Panc1 (cell line): ENCODE measurements at regions not wholly inside any gene's neighbourhood (a gene's known extent, or its start where the extent isn't known, plus 50 kb on each side); places are given as distances from the start of the nearest gene placed in this dataset.

ENCODE experiments used
- ATAC-seq: fragments of 200-7000 bp; cut with Tn5 transposase; 2 replicates; pipeline ENCODE4 v1.9.1; 2020; ENCODE audit warnings: mild to moderate bottlenecking, moderate library complexity
- BruUV-seq: library from RNA; stranded (reverse); fragments of 400-500 nt; replicated peaks from 2 replicates; lab custom pipeline; 2021; lab: Mats Ljungman, UMichigan
- CTCF ChIA-PET: fragments of 300-600 bp; sonication (Branson Sonifier 250); formaldehyde crosslinking; loops from one replicate; lab custom pipeline; 2022; ENCODE audit warnings: antibody characterized with exemption; lab: Charles Lee
- POLR2A ChIA-PET: fragments of 300-600 bp; sonication (Branson Sonifier 250); formaldehyde crosslinking; loops from one replicate; lab custom pipeline; 2022; ENCODE audit warnings: antibody characterized with exemption; lab: Charles Lee
- DNase-seq: peaks from one replicate; pipeline ENCODE4 v3.0.0-alpha.2; 2010; ENCODE audit warnings: low read depth, low spot score
- H3K27ac ChIP-seq: 2 replicates; pipeline ENCODE4 v1.5.1; 2011; ENCODE audit warnings: mild to moderate bottlenecking, low read length, inconsistent platforms
- H3K27me3 ChIP-seq: fragments of 200-500 bp; sonication (Bioruptor generic); 2 replicates; pipeline ENCODE4 v1.6.0; 2014; ENCODE audit warnings: low read length, inconsistent platforms; ENCODE audit not compliant: control insufficient read depth, insufficient read depth
- H3K36me3 ChIP-seq: fragments of 200-500 bp; sonication (Bioruptor generic); 2 replicates; pipeline ENCODE4 v1.5.1; 2014; ENCODE audit warnings: inconsistent platforms, mild to moderate bottlenecking, low read length, moderate library complexity; ENCODE audit not compliant: control insufficient read depth, insufficient read depth
- H3K4me1 ChIP-seq: 2 replicates; pipeline ENCODE4 v1.5.1; 2011; ENCODE audit warnings: inconsistent platforms, mild to moderate bottlenecking, low read length, moderate library complexity; ENCODE audit not compliant: control insufficient read depth, insufficient read depth
- H3K4me3 ChIP-seq, 2 experiments: 2 replicates each; pipeline ENCODE4 v1.5.1; 2011 to 2012; ENCODE audit warnings: low read depth in 2 of 2, low read length in 2 of 2, mild to moderate bottlenecking in 2 of 2, inconsistent platforms in 1 of 2, moderate library complexity in 1 of 2
- H3K9me3 ChIP-seq: fragments of 200-500 bp; sonication (Bioruptor generic); 2 replicates; pipeline ENCODE4 v1.5.1; 2014; ENCODE audit warnings: low read depth, mild to moderate bottlenecking, inconsistent platforms, low read length, moderate library complexity; ENCODE audit not compliant: control insufficient read depth, insufficient read depth
- POLR2AphosphoS5 ChIP-seq: IDR thresholded peaks from 2 replicates; pipeline ENCODE4 v1.6.1; 2012; ENCODE audit warnings: mild to moderate bottlenecking, low read depth, low read length, moderate library complexity
- SIN3A ChIP-seq: IDR thresholded peaks from 2 replicates; pipeline ENCODE4 v1.6.1; 2012; ENCODE audit warnings: low read depth, mild to moderate bottlenecking, low read length, moderate library complexity, borderline replicate concordance; ENCODE audit not compliant: insufficient read depth
- TCF7L2 ChIP-seq: IDR thresholded peaks from 2 replicates; pipeline ENCODE4 v1.6.1; 2011; ENCODE audit warnings: mild to moderate bottlenecking, low read depth, low read length, inconsistent platforms
- in situ Hi-C: cut with HindIII; loops from 2 replicates; pipeline ENCODE4 v1.10.0; 2016; ENCODE audit warnings: low sequenced_read_pairs, low pct_unique_long_range_greater_than_20kb
- intact Hi-C: fragments of 100-400 bp; cut with micrococcal nuclease; formaldehyde crosslinking; loops from one replicate; pipeline ENCODE4 v1.10.0; 2022; ENCODE audit not compliant: unreplicated experiment
- TF ChIP-seq, protein P1 (sequence below), 2 experiments: IDR thresholded peaks; 2 replicates each; pipeline ENCODE4 v1.6.1; 2011 to 2012; ENCODE audit warnings: low read depth in 2 of 2, control low read depth in 1 of 2, low read length in 1 of 2, mild to moderate bottlenecking in 1 of 2, moderate library complexity in 1 of 2; ENCODE audit not compliant: insufficient read depth in 1 of 2
- TF ChIP-seq, protein P2 (sequence below): fragments of 450-650 bp; IDR thresholded peaks from 2 replicates; pipeline ENCODE4 v1.5.1; 2017; ENCODE audit warnings: mild to moderate bottlenecking

DNA sequence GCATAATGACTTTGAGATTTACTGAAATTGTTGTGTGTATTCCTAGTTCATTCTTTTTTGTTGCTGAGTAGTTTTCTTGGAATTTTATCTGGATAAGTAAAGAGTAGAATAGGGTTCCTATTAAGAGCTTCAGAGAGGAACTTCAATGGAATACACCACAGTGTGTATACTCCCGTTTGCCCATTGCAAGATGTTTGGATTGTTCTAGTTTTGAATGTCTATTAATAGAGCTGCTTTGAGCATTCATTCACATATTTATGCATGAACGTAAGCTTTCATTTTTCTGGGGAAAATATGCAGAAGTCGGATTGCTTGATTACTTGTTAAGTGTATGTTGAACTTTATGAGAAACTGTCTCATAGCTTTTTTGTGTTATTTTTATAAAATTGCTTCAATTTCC, 580.5 kb downstream of the OTOL1 start:
- Histone ChIP-seq H3K4me3 (no peak overlapping the region), H3K36me3 (no peaks in the 10 kb centered on the region), H3K9me3 (no peaks in the 10 kb centered on the region), H3K4me1 (no peaks in the 10 kb centered on the region), H3K27me3 (no peaks in the 10 kb centered on the region), H3K27ac (no peak overlapping the region)
- no peak for DNase-seq
- ATAC-seq = no peak
- no TSS peak for BruUV-seq
- in situ Hi-C loops (no loop called here), intact Hi-C loops (no loop called here)
- POLR2A ChIA-PET = no interaction called here
- TF ChIP-seq SIN3A = no peak
- TF ChIP-seq, protein P1, sequence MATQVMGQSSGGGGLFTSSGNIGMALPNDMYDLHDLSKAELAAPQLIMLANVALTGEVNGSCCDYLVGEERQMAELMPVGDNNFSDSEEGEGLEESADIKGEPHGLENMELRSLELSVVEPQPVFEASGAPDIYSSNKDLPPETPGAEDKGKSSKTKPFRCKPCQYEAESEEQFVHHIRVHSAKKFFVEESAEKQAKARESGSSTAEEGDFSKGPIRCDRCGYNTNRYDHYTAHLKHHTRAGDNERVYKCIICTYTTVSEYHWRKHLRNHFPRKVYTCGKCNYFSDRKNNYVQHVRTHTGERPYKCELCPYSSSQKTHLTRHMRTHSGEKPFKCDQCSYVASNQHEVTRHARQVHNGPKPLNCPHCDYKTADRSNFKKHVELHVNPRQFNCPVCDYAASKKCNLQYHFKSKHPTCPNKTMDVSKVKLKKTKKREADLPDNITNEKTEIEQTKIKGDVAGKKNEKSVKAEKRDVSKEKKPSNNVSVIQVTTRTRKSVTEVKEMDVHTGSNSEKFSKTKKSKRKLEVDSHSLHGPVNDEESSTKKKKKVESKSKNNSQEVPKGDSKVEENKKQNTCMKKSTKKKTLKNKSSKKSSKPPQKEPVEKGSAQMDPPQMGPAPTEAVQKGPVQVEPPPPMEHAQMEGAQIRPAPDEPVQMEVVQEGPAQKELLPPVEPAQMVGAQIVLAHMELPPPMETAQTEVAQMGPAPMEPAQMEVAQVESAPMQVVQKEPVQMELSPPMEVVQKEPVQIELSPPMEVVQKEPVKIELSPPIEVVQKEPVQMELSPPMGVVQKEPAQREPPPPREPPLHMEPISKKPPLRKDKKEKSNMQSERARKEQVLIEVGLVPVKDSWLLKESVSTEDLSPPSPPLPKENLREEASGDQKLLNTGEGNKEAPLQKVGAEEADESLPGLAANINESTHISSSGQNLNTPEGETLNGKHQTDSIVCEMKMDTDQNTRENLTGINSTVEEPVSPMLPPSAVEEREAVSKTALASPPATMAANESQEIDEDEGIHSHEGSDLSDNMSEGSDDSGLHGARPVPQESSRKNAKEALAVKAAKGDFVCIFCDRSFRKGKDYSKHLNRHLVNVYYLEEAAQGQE (IDR thresholded peaks at IDR 0.05; ENCODE audit: insufficient read depth in 1 of 2, low read depth in 2 of 2, low read length in 1 of 2) = no peak
- no peak for TF ChIP-seq POLR2AphosphoS5
- TF ChIP-seq, protein P2, sequence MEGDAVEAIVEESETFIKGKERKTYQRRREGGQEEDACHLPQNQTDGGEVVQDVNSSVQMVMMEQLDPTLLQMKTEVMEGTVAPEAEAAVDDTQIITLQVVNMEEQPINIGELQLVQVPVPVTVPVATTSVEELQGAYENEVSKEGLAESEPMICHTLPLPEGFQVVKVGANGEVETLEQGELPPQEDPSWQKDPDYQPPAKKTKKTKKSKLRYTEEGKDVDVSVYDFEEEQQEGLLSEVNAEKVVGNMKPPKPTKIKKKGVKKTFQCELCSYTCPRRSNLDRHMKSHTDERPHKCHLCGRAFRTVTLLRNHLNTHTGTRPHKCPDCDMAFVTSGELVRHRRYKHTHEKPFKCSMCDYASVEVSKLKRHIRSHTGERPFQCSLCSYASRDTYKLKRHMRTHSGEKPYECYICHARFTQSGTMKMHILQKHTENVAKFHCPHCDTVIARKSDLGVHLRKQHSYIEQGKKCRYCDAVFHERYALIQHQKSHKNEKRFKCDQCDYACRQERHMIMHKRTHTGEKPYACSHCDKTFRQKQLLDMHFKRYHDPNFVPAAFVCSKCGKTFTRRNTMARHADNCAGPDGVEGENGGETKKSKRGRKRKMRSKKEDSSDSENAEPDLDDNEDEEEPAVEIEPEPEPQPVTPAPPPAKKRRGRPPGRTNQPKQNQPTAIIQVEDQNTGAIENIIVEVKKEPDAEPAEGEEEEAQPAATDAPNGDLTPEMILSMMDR = no peak
- TF ChIP-seq TCF7L2 = no peak
- CTCF ChIA-PET = no interaction called here

DNA sequence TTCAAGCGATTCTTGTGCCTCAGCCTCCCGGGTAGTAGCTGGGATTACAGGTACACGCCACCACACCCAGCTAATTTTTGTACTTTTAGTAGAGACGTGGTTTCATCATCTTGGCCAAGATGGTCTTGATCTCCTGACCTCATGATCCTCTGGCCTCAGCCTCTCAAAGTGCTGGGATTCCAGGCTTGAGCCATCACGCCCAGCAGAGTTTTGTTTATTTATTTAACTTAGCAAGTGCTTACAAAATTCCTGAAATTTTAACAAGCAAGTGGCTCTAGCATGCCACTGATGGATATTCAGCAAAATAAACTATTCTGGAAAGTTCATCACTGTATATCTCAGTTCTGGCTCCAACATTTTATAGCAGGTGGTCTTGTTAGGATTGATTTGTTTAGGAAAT, 585.9 kb downstream of the OTOL1 start:
- ATAC-seq (no peak), DNase-seq (no peak)
- ChIA-PET CTCF (no interaction called here), POLR2A (no interaction called here)
- no TSS peak for BruUV-seq
- H3K9me3 ChIP-seq = no peaks in the 10 kb centered on the region
- TF ChIP-seq, protein P2 = no peak
- TF ChIP-seq TCF7L2 = no peak
- in situ Hi-C loops = no loop called here
- no peaks in the 10 kb centered on the region for H3K36me3 ChIP-seq
- H3K4me1 ChIP-seq = no peaks in the 10 kb centered on the region
- no peak overlapping the region for H3K27ac ChIP-seq
- H3K4me3 ChIP-seq = no peak overlapping the region
- H3K27me3 ChIP-seq = no peaks in the 10 kb centered on the region
- intact Hi-C loops = no loop called here

DNA sequence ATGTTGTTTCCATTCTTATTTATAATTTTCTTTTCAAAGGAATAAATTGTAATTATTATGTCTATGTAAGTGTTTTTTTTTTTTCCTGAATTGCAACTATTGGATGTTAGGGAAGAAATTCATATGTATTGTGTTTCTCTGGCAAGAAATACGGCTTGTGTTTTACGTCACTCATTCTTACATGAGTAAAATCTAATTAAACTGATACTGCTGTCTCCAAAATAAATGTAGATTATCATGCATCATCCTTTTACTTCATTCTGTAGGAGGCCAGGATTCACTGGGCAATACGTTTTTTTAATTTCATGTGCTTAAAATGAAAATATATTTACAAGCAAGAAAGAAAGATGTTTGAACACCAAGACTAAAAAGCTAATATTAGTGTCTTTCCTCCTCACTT, 590.8 kb downstream of the OTOL1 start:
- Histone ChIP-seq H3K36me3 (no peaks in the 10 kb centered on the region), H3K9me3 (no peaks in the 10 kb centered on the region), H3K27ac (no peak overlapping the region), H3K4me3 (no peak overlapping the region), H3K4me1 (no peaks in the 10 kb centered on the region), H3K27me3 (no peaks in the 10 kb centered on the region)
- intact Hi-C loops (no loop called here), in situ Hi-C loops (no loop called here)
- BruUV-seq = no TSS peak
- ATAC-seq (no peak), DNase-seq (no peak)
- no peak for TF ChIP-seq POLR2AphosphoS5
- no peak for TF ChIP-seq TCF7L2
- TF ChIP-seq, protein P1 (IDR thresholded peaks at IDR 0.05; ENCODE audit: insufficient read depth in 1 of 2, low read depth in 2 of 2, low read length in 1 of 2) = no peak
- TF ChIP-seq, protein P2 = no peak
- ChIA-PET POLR2A (no interaction called here), CTCF (no interaction called here)
